Fibroblast of lung (primary cell): ENCODE measurements at regions not wholly inside any gene's neighbourhood (a gene's known extent, or its start where the extent isn't known, plus 50 kb on each side); places are given as distances from the start of the nearest gene placed in this dataset.

ENCODE experiments used
- DNase-seq, 2 donors: peaks; one replicate each; pipeline versions ENCODE4 v3.0.0 to v3.0.0-alpha.2; 2010; ENCODE audit warnings: low read depth in 2 of 2
- H2AFZ ChIP-seq: 2 replicates; pipeline ENCODE4 v1.5.1; 2012; ENCODE audit warnings: low read length, control low read depth, inconsistent platforms
- H3K27ac ChIP-seq: 2 replicates; pipeline ENCODE4 v1.5.1; 2011; ENCODE audit warnings: low read length, control low read depth; ENCODE audit not compliant: insufficient read depth
- H3K27me3 ChIP-seq: 2 replicates; pipeline ENCODE4 v1.5.1; 2011; ENCODE audit warnings: mild to moderate bottlenecking, low read length; ENCODE audit not compliant: control insufficient read depth, insufficient read depth
- H3K36me3 ChIP-seq: 2 replicates; pipeline ENCODE4 v1.5.1; 2011; ENCODE audit warnings: low read length; ENCODE audit not compliant: control insufficient read depth, insufficient read depth
- H3K4me1 ChIP-seq: 2 replicates; pipeline ENCODE4 v1.5.1; 2011; ENCODE audit warnings: low read length; ENCODE audit not compliant: control insufficient read depth, insufficient read depth; ENCODE audit errors: extremely low read depth
- H3K4me2 ChIP-seq: 2 replicates; pipeline ENCODE4 v1.5.1; 2011; ENCODE audit warnings: low read length, control low read depth; ENCODE audit not compliant: insufficient read depth; ENCODE audit errors: extremely low read depth
- H3K4me3 ChIP-seq, 4 experiments: fragments of 200-600 bp in 1 of 4; sonication (generic) in 1 of 4; replicated peaks in 1 of 4; 2 replicates each; pipeline ENCODE4 v1.5.1; 2011 to 2016; ENCODE audit warnings: low read length in 4 of 4, low read depth in 3 of 4, mild to moderate bottlenecking in 3 of 4, control low read depth in 2 of 4, inconsistent platforms in 1 of 4, mixed read lengths in 1 of 4; ENCODE audit not compliant: insufficient read depth in 1 of 4; ENCODE audit errors: control extremely low read depth in 1 of 4
- H3K79me2 ChIP-seq: 2 replicates; pipeline ENCODE4 v1.5.1; 2012; ENCODE audit warnings: mild to moderate bottlenecking, low read length, inconsistent platforms; ENCODE audit not compliant: control insufficient read depth, insufficient read depth
- H3K9ac ChIP-seq: 2 replicates; pipeline ENCODE4 v1.5.1; 2011; ENCODE audit warnings: mild to moderate bottlenecking, low read length, control low read depth; ENCODE audit not compliant: insufficient read depth
- H3K9me3 ChIP-seq: 2 replicates; pipeline ENCODE4 v1.5.1; 2012; ENCODE audit warnings: low read depth, low read length; ENCODE audit not compliant: control insufficient read depth, insufficient read depth
- H4K20me1 ChIP-seq: 2 replicates; pipeline ENCODE4 v1.5.1; 2011; ENCODE audit warnings: low read length; ENCODE audit not compliant: control insufficient read depth, insufficient read depth; ENCODE audit errors: extremely low read depth
- EZH2 ChIP-seq: IDR thresholded peaks from 2 replicates; pipeline ENCODE4 v1.5.1; 2012; ENCODE audit warnings: low read length, control low read depth, mild to moderate bottlenecking; ENCODE audit errors: missing control alignments
- TF ChIP-seq, protein P1 (sequence below), 2 donors: IDR thresholded peaks in 1 of 2; conservative IDR thresholded peaks in 1 of 2; 1 replicate in 1 of 2; 2 replicates in 1 of 2; pipeline ENCODE4 v1.5.1; 2011 to 2012; ENCODE audit warnings: low read length in 2 of 2, control low read depth in 1 of 2, inconsistent platforms in 1 of 2, low read depth in 1 of 2, mild to moderate bottlenecking in 1 of 2

GRCh38 chr5:167030500-167031120 lies 1260.8 kb upstream of the WWC1 start:
- Histone ChIP-seq H3K27me3 (no peaks in the 10 kb centered on the region), H3K4me1 (no peaks in the 10 kb centered on the region), H3K4me2 (no peak overlapping the region), H3K27ac (no peak overlapping the region), H4K20me1 (no peaks in the 10 kb centered on the region), H2AFZ (no peak overlapping the region), H3K9ac (no peak overlapping the region), H3K79me2 (no peaks in the 10 kb centered on the region), H3K4me3 (no peak overlapping the region), H3K9me3 (no peaks in the 10 kb centered on the region), H3K36me3 (no peaks in the 10 kb centered on the region)
- no peak for TF ChIP-seq EZH2
- TF ChIP-seq, protein P1, sequence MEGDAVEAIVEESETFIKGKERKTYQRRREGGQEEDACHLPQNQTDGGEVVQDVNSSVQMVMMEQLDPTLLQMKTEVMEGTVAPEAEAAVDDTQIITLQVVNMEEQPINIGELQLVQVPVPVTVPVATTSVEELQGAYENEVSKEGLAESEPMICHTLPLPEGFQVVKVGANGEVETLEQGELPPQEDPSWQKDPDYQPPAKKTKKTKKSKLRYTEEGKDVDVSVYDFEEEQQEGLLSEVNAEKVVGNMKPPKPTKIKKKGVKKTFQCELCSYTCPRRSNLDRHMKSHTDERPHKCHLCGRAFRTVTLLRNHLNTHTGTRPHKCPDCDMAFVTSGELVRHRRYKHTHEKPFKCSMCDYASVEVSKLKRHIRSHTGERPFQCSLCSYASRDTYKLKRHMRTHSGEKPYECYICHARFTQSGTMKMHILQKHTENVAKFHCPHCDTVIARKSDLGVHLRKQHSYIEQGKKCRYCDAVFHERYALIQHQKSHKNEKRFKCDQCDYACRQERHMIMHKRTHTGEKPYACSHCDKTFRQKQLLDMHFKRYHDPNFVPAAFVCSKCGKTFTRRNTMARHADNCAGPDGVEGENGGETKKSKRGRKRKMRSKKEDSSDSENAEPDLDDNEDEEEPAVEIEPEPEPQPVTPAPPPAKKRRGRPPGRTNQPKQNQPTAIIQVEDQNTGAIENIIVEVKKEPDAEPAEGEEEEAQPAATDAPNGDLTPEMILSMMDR (conservative IDR thresholded peaks at IDR 0.05 in 1 of 2, IDR thresholded peaks at IDR 0.05 in 1 of 2; ENCODE audit: low read depth in 1 of 2, low read length in 2 of 2) = peak in 1 of 2 donors; percentile 46
- peak in 1 of 2 donors; percentile 1 for DNase-seq

GRCh38 chr5:167036585-167036984 lies 1254.9 kb upstream of the WWC1 start:
- Histone ChIP-seq H3K4me3 (no peak overlapping the region), H3K27ac (no peak overlapping the region), H3K4me2 (no peak overlapping the region), H3K79me2 (no peaks in the 10 kb centered on the region), H3K27me3 (no peaks in the 10 kb centered on the region), H3K9me3 (no peaks in the 10 kb centered on the region), H2AFZ (no peak overlapping the region), H3K9ac (no peak overlapping the region), H3K4me1 (no peaks in the 10 kb centered on the region), H3K36me3 (no peaks in the 10 kb centered on the region), H4K20me1 (no peaks in the 10 kb centered on the region)
- TF ChIP-seq, protein P1 (conservative IDR thresholded peaks at IDR 0.05 in 1 of 2, IDR thresholded peaks at IDR 0.05 in 1 of 2; ENCODE audit: low read depth in 1 of 2, low read length in 2 of 2) = no peak
- no peak for TF ChIP-seq EZH2
- DNase-seq = no peak

GRCh38 chr5:167049043-167049663 lies 1242.3 kb upstream of the WWC1 start:
- Histone ChIP-seq H3K27me3 (no peaks in the 10 kb centered on the region), H3K4me2 (no peak overlapping the region), H4K20me1 (no peaks in the 10 kb centered on the region), H3K27ac (no peak overlapping the region), H2AFZ (no peak overlapping the region), H3K4me3 (no peak overlapping the region), H3K36me3 (no peaks in the 10 kb centered on the region), H3K9me3 (no peaks in the 10 kb centered on the region), H3K4me1 (no peaks in the 10 kb centered on the region), H3K9ac (no peak overlapping the region), H3K79me2 (no peaks in the 10 kb centered on the region)
- TF ChIP-seq, protein P1 (conservative IDR thresholded peaks at IDR 0.05 in 1 of 2, IDR thresholded peaks at IDR 0.05 in 1 of 2; ENCODE audit: low read depth in 1 of 2, low read length in 2 of 2) = peak; percentile 18 to 58
- no peak for TF ChIP-seq EZH2
- DNase-seq = peak; percentile 35 to 70
